ENCODE measurements at regions not wholly inside any gene's neighbourhood (a gene's known extent, or its start where the extent isn't known, plus 50 kb on each side); places are given as distances from the start of the nearest gene placed in this dataset.
"Not testable (repeated sequence)": the region's sequence is repeated elsewhere in the genome, so short reads cannot be mapped to it uniquely, and the experiment has no call there.

DNA sequence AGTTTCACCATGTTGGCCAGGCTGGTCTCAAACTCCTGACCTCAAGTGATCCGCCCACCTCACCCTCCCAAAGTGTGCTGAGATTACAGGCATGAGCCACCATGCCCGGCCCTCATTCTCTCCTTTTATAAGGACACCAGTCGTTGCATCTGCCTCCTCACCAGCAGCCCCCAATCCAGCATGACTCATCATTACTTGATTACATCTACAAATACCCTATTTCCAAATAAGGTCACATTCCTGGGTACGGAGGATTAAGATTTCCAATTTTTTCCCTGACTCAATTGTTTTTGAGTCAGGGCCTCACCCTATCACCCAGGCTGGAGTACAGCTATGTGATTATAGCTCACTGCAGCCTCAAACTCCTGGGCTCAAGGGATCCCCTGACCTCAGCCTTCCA is 49.8 kb upstream of the DEFB108B start:
- intact Hi-C loops (cut with DNase I); H3K9ac ChIP-seq (ENCODE audit: low read length in 3 of 3); H3K36me3 ChIP-seq (ENCODE audit: control insufficient read depth in 2 of 3, insufficient read depth in 3 of 3, low read length in 3 of 3); H3K4me1 ChIP-seq (ENCODE audit: control insufficient read depth in 2 of 3, insufficient read depth in 2 of 3, low read depth in 1 of 3, low read length in 3 of 3); H3K27me3 ChIP-seq (ENCODE audit: control insufficient read depth, insufficient read depth, low read length); H3K9me3 ChIP-seq (ENCODE audit: control insufficient read depth in 2 of 3, insufficient read depth in 1 of 3, low read length in 3 of 3); H3K27ac ChIP-seq (ENCODE audit: low read depth in 2 of 2, low read length in 2 of 2); FAIRE-seq; H3K4me3 ChIP-seq (ENCODE audit: low read length in 3 of 3): not testable (repeated sequence)
- DNase-seq, result peak in 1 of 5 donors; percentile 4

Measured in kidney (tissue), 10 donors.